ENCODE measurements at regions not wholly inside any gene's neighbourhood (a gene's known extent, or its start where the extent isn't known, plus 50 kb on each side); places are given as distances from the start of the nearest gene placed in this dataset.

DNA sequence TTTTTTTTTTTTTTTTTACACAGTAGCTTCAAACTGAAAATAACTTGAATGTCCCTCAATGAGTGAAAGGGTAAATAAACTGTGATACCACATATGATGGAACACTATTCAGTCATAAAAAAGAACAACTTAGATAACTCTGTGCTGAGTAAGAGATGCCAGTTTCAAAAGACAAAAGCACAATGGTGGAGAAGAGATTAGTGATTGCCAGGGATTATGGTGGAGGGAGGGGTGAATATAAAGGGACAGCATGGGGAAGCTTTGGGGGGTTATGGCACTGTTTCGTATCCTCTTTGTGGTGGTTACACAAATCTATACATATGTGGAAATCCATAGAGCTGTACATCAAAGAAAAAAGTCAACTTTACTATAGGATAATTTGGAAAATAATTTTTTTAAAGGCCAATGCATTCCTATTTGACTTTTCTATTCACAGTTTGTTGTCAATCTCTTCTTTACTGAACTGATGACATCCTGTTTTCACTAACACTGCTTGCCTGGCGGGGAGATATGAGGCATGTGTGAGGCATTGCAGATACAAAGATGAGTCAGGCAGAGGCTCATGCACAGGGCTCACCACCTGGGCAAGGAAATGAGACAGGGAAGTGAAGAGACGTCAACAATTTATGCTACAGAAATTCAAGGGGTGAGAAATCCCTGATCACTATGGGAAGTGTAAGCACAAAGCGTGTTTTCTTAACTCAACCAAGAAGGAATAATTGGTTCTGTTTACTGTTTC, 302.7 kb downstream of the DUSP10 start:
- peak; percentile 97 for DNase-seq
- in situ Hi-C loops (cut with HindIII; ENCODE audit: low pct_ligation_motif_present, low pct_unique_long_range_greater_than_20kb, low sequenced_read_pairs), result no loop called here

DNA sequence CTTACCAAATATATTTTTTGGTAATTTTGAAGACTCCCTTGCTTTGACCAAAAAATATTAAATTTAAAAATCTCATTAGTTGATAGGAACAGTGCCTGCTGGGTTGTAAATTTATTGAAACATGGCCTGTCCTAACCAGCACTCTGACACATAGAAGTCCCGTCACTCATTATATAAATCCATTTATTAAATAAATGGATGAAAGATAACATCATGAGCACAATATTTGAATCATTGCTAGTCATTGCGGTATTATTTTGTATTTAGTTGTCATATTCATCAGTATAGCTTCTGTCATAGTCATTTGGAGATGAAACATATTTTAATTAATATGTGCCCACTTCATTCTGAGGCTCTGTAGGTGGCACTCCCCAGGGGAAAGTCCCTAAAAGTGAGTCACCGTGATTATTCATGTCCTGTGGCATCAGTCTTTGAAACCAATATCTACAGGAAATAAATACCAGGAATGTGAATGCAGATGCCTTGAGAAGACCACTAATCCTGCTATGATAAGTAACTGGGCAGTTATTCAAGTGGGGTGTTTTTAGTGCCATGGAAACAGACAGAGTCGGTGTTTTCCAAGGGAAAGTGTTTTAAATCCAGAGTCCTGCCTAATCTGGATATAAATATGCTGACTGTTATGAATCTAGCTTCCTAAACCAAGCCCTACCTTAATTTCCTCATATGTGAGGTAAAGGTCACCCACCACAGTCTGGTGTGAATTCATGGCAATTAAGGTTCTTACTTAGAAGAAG, 302.0 kb downstream of the DUSP10 start:
- DNase-seq, result peak; percentile 99
- in situ Hi-C loops (cut with HindIII; ENCODE audit: low pct_ligation_motif_present, low pct_unique_long_range_greater_than_20kb, low sequenced_read_pairs), result no loop called here

DNA sequence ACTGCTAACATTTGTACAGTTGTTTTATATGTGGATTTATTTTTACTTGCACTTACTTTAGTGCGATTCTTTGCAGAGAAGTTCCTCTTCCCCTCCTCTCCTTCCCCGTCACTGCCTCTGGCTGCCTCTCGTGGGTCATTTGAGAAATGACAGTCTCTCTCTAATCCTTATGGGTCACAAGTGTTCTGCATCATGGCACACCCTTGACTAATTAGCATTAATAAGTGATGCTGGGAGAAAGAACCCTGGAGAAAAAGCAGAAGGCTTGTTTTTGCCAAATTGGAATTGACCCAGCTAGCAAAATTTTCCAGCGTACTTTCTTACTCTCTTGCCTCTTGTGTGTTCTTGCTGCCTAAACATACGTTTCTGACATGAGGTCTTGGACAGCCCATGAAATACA, 301.2 kb downstream of the DUSP10 start:
- in situ Hi-C loops (cut with HindIII; ENCODE audit: low pct_ligation_motif_present, low pct_unique_long_range_greater_than_20kb, low sequenced_read_pairs), result no loop called here
- DNase-seq, result peak; percentile 70

DNA sequence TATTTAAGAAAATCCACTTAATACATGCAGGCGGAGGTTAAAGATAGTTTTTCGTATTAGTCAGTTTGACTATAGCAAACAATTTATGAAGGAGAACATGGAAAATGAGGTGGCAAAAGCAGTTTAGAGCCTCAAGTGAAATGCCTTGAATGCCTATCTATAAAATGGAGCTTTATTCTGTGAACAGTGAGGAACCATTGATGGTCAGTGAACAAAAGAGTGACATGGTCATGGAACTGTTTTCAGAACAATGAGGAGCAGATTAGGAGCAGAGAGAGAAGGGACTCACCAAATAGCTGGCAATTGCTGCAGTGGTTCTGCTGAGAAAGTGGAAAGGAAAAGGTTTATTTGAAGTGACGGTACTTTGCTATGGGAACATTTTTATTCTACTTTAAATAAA, 299.8 kb downstream of the DUSP10 start:
- no peak for DNase-seq
- in situ Hi-C loops (cut with HindIII; ENCODE audit: low pct_ligation_motif_present, low pct_unique_long_range_greater_than_20kb, low sequenced_read_pairs), result no loop called here

DNA sequence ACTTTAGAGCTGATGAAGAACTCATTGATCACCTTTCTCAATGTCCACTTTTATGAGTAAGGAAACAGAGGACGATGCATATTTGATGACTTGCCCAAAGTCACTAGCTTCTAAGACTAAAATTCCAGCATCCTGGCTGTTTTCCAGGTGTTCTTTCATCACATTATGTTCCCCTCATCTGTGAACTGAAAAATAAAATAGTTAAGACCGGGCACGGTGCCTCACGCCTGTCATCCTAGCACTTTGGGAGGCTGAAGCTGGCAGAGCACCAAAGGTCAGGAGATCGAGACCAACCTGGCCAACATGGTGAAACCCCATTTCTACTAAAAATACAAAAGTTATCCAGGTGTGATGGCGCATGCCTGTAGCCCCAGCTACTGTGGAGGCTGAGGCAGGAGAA, 297.5 kb downstream of the DUSP10 start:
- in situ Hi-C loops (cut with HindIII; ENCODE audit: low pct_ligation_motif_present, low pct_unique_long_range_greater_than_20kb, low sequenced_read_pairs), result no loop called here
- no peak for DNase-seq

DNA sequence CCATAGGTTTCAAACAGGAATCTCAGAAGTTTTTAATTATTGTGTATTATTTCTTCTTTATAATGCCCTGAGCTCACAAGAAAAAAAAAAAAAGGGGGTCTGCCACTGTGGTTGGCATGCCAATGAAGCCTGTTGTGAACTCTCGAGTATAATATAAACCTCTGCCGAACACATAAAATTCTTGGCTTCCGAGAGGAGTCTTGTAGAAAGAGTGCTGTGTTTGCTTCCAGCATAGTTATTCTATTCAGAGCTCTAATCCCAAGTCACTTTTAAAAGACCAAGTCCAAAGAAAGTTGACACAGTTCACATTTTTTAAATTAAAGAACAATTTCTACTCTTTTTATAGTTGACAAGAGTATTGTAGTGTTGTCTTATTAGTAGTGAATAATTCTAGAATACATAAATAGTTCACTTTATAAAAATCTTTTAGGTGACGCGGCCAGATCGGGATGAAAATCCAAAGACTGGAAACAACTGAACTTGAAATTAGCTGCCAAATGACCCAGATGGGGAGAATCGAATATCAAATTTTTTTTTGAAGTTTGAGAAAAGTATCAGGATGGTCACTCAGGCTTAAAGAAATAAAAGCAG, 293.2 kb downstream of the DUSP10 start:
- in situ Hi-C loops (cut with HindIII; ENCODE audit: low pct_ligation_motif_present, low pct_unique_long_range_greater_than_20kb, low sequenced_read_pairs), result no loop called here
- DNase-seq, result no peak

DNA sequence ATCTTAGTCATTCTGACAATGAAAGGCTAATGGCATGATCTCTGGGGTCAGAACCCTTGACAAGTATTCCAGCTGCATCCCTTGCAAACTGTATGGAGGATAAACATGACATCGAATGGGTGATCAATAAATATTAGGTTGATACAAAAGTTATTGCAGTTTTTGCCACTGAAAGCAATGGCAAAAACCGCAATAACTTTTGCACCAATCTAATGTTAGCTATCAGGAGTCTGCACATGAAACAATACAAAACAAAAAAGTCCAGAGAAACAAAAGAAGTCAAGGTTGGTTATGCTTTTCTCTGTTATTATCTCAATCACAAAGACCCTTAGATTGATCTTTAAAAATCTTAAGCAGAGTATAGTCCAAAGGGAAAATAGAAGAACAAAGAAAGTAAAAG, 292.7 kb downstream of the DUSP10 start:
- DNase-seq, result no peak
- in situ Hi-C loops (cut with HindIII; ENCODE audit: low pct_ligation_motif_present, low pct_unique_long_range_greater_than_20kb, low sequenced_read_pairs), result no loop called here

DNA sequence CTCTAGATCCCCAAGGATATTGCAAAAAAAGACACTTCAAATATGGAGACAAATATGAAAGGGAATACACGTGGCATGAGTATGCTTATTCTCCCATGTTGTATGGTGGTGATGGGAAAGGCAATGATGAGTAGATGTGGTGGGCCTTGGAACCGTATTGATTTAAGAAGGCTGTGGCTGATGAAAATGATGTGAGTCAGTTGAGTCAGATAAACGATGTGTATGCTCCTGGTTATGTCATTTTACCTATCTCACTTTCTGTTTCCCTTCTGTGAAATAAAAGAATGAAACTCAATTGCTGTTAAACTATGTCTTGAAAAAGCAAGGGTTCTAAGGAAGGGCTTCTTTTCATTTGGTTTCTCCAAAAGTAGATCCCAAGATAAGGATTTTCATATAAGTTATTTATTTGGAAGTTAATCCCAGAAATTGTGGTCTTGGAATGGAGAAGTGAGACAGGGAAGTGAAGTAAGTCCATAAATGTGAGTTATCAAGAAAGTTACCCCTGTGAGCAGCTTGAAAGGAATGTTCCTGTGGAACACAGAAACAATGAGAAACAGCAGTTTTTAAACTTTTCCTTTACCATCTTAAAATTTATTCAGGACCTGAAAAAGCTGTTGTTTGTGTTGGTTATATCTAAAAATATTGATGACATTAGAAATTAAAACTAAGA, 292.0 kb downstream of the DUSP10 start:
- DNase-seq, result no peak
- in situ Hi-C loops (cut with HindIII; ENCODE audit: low pct_ligation_motif_present, low pct_unique_long_range_greater_than_20kb, low sequenced_read_pairs), result no loop called here

DNA sequence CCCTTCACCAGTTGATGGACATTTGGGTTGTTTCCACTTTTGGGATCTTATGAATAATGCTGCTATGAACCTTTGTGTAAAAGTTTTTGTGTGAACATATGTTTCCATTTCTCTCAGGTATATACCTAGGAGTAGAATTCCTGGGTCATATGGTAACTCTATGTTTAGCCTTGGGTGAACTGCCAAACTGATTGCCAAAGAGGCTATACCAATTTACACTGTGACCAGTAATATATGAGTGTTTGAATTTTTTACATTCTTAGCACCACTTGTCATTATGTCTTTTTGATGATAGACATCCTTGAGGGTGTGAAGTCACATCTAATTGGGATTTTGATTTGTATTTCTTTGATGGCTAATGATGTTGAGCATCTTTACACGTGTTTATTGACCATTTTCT, 290.1 kb downstream of the DUSP10 start:
- DNase-seq, result no peak
- in situ Hi-C loops (cut with HindIII; ENCODE audit: low pct_ligation_motif_present, low pct_unique_long_range_greater_than_20kb, low sequenced_read_pairs), result no loop called here

DNA sequence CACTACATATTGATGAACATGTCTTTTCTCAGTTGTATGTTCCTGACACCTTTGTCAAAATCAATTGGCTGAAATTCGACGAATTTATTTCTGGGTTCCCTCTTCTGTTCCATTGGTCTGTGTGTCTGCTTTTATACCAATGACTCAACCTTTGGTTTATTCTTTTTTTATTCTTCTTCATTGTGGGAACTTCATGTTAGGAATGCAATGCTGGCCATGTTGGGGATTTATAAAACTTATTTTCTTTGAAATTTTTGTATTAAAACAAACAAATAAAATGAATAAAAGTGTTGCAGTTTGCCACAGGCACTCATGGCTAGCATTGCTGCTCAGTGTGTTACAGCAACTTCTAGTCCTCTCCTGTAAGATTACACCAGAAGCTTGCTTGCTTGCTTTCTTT, 287.8 kb downstream of the DUSP10 start:
- DNase-seq, result no peak
- in situ Hi-C loops (cut with HindIII; ENCODE audit: low pct_ligation_motif_present, low pct_unique_long_range_greater_than_20kb, low sequenced_read_pairs), result no loop called here

DNA sequence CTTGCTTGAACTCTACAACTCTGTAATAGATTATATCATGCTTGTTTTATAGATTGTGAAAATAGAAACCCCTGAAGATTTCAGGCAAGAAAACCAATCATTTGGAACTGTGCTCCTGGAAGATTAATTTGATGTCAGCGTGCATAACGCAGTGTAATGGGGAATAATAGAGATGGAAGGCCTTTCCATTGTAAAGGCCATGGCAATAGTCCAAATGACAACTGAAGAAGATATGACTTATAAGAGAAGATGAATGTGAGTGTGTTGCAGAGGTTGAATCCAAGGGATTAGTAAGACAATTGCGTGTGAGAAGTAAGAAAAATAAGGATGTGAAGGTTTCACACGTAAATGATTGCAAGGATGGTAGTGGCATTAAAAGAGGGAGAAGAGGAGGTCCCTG, 285.0 kb downstream of the DUSP10 start:
- in situ Hi-C loops (cut with HindIII; ENCODE audit: low pct_ligation_motif_present, low pct_unique_long_range_greater_than_20kb, low sequenced_read_pairs), result no loop called here
- DNase-seq, result no peak

DNA sequence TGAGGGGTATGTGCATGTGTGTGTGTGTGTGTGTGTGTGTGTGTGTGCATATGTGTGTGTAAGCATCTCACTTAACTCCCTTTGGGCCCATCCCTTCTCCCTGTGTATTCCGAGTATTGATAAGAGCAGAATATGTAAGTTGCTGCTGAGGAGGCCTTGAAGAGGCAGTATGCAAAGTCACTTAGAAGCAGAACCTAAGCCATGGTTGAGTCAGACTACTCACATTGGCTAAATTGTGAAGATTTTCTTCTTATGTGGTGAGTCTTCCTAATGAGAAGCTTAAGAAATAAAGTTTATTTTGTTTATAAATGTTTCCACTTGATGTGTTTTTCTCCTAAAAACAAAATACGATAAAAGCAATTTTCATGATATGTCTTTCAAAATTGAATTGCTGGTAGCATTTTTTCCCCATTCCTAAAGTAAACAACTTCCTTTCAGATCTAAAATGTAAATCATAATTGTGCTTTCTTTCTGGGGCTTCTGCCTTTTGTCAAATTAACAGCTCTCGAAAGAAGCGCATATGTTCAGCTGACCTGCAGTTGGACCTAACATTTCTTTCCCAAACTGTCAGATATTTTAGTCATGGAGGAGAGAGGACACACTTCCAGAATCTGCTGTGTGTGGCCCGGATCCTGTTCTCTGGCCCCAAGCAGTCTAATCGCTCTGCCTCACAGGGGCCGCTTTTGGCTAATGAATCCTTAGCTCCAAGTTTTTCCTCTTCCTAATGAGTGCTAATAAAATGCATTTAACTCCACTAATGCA, 284.0 kb downstream of the DUSP10 start:
- in situ Hi-C loops (cut with HindIII; ENCODE audit: low pct_ligation_motif_present, low pct_unique_long_range_greater_than_20kb, low sequenced_read_pairs), result no loop called here
- DNase-seq, result no peak

DNA sequence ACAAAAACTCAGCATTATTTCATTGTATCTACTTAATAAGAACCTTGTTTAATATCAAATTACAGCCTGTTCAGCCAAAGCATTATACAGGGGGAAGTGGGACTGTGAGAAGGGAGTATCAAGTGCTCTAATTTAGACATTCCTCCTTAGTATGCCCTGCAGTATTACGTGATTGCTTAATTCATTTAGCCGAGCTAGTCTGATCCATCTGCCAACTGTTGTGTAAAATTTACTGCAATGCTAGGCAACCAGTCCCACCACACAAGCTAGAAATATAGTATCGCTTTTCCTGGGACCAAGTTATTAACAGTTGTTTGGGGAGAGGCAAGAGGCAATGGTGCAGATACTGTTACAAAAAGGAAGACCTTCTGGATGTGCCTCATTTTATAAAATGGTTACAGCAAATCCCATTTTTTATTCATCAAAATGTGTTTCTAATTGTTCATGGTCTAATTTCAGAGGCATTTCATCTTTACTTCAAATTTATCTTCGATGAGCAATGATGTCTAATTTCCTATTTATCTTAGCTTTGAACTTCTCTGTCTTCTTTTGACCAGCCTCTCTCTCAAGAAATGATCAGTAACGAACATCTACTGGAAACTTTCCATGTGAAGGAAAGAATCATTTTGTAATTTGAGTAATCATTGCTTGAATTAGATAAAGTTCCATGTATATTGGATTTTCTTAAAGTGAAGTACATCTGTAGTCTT, 283.3 kb downstream of the DUSP10 start:
- in situ Hi-C loops (cut with HindIII; ENCODE audit: low pct_ligation_motif_present, low pct_unique_long_range_greater_than_20kb, low sequenced_read_pairs), result no loop called here
- no peak for DNase-seq

DNA sequence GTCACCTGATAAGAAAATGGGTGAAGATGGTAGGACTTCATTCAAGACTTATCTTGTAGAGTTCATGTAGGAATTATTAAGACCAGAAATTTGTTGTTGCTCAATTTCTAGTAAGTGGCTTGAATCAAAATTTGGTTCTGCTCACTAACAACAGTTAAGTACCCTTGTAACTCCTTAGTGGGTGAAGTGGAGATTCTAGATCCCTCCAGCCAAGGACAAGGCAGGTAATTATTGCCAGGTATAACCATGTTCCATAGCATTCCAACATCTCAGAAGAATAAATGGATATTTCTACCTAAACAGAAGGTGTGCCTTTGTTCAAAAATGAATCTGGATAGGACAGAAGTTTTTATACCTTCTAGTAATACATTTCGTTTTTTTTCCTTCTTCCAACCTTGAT, 282.3 kb downstream of the DUSP10 start:
- no peak for DNase-seq
- in situ Hi-C loops (cut with HindIII; ENCODE audit: low pct_ligation_motif_present, low pct_unique_long_range_greater_than_20kb, low sequenced_read_pairs), result no loop called here

DNA sequence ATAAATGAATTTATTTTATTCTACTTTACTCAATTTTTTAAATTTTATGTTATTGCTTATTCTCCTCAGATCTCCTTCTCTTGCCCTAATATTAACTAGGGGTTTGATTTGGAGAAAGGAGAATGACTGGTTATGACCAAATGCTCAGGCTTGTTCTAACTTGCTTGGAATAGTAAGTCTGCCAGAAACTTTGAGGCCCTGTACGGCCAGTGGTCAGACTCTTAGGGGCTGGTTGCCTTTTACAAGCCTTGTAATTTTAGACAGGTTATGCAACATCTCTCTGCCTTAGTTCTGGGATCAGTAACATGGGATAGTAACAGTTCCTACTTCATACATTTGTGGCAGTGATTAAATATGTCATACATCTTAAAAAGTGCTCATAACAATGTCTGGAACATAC, 279.5 kb downstream of the DUSP10 start:
- in situ Hi-C loops (cut with HindIII; ENCODE audit: low pct_ligation_motif_present, low pct_unique_long_range_greater_than_20kb, low sequenced_read_pairs), result no loop called here

DNA sequence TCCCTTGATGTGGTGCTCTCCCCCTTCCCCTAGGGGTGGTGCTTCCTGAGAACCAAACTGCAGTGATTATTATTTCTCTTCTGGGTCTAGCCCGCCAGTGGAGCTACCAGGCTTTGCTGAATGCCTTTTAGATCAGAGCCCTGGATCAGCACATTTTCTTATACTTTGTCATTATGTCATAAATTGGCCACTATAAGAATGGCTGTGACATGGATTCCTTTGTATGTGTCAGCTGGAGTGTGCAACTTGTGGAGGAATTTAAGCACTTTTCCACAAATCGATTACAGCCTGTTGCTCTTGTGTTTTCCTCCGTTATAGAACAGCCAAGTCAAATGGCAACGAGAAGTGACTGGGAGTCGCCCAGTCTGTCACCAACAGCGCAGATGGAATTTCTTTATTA, 273.3 kb downstream of the DUSP10 start:
- in situ Hi-C loops (cut with HindIII; ENCODE audit: low pct_ligation_motif_present, low pct_unique_long_range_greater_than_20kb, low sequenced_read_pairs), result no loop called here
- no peak for DNase-seq

More for the DNA sequence above, 279.5 kb downstream of the DUSP10 start:
- no peak for DNase-seq

DNA sequence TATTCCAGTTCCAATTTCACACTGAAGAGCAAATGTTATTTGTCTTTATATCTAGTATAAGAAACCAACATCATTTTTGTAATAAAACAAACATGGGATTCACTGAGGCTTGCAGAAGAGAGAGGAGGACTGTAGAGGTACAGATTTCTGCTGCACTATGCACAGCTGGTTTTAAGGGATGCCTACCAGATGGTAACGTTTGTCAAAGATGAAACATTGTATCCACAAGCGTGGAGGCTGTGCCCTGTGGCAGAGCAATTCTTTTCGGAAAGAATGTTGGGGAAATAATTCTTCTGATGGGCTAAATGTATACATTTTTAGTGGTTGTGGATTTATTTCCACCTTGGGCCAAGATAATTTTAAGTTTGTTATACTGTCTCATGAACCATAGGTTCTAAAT, 272.4 kb downstream of the DUSP10 start:
- DNase-seq, result no peak

DNA sequence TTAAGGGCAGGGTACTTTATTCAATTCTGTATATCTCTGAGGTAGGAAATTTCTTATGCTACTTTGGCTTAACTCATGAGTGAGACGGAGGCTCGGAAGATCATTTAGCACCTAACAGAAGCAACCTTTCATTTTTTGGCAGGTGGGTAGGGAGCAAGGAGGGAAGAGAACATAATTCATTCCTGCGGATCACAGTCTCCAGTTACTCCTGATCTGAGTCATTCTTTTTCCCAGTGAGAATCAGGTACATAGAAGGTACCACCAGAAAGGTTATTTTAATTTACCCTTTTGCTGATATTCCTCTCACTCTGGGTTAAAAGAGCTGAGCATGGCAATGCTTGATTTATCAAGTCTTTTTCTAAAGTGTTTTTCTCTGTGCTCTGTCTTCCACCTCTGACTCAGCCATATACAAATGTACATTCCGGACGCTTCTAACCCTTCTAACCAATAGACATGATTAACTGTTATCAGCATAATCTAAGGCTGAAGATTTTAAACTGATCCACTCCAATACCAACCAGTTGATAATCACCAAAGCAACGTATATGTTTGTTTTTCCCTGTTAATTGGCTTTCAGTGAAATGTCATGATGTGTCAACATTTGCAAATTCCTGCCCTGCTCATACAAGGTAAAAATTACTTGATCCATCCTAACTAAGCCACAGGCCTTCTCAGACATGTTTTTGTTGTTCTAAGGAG, 271.7 kb downstream of the DUSP10 start:
- in situ Hi-C loops (cut with HindIII; ENCODE audit: low pct_ligation_motif_present, low pct_unique_long_range_greater_than_20kb, low sequenced_read_pairs), result no loop called here
- no peak for DNase-seq

More for the DNA sequence above, 272.4 kb downstream of the DUSP10 start:
- in situ Hi-C loops (cut with HindIII; ENCODE audit: low pct_ligation_motif_present, low pct_unique_long_range_greater_than_20kb, low sequenced_read_pairs), result no loop called here

Measured in ACHN (cell line).